AG09319 (cell line): ENCODE measurements at regions not wholly inside any gene's neighbourhood (a gene's known extent, or its start where the extent isn't known, plus 50 kb on each side); places are given as distances from the start of the nearest gene placed in this dataset.

Source experiments
- DNase-seq: peaks from one replicate; pipeline ENCODE4 v3.0.0-alpha.2; 2010; ENCODE audit warnings: low read depth; ENCODE audit errors: extremely low read depth
- TF ChIP-seq, protein P1 (sequence below): IDR thresholded peaks from 2 replicates; pipeline ENCODE4 v1.5.1; 2011; ENCODE audit warnings: low read depth, mild to moderate bottlenecking, inconsistent platforms, low read length, moderate library complexity

DNA sequence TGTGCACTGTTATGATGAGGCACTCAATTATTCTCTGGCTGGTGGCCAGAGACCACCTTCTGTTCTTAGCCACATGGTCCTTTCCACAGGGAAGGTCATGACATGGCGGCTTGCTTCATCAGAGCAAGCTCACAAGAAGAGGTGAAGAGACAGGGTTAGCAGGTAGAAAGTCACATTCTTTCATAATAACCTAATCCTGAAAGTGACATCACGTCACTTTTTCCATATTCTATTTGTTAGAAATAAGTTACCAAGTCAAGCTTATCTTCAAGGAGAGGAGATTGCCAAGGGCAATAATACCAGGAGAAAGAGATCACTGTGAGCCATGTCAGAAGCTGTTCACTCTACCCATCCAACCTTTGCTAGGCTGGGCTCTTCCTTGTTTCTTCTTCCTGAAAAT, 139.4 kb downstream of the OSR1 start:
- TF ChIP-seq, protein P1, sequence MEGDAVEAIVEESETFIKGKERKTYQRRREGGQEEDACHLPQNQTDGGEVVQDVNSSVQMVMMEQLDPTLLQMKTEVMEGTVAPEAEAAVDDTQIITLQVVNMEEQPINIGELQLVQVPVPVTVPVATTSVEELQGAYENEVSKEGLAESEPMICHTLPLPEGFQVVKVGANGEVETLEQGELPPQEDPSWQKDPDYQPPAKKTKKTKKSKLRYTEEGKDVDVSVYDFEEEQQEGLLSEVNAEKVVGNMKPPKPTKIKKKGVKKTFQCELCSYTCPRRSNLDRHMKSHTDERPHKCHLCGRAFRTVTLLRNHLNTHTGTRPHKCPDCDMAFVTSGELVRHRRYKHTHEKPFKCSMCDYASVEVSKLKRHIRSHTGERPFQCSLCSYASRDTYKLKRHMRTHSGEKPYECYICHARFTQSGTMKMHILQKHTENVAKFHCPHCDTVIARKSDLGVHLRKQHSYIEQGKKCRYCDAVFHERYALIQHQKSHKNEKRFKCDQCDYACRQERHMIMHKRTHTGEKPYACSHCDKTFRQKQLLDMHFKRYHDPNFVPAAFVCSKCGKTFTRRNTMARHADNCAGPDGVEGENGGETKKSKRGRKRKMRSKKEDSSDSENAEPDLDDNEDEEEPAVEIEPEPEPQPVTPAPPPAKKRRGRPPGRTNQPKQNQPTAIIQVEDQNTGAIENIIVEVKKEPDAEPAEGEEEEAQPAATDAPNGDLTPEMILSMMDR = no peak
- no peak for DNase-seq

DNA sequence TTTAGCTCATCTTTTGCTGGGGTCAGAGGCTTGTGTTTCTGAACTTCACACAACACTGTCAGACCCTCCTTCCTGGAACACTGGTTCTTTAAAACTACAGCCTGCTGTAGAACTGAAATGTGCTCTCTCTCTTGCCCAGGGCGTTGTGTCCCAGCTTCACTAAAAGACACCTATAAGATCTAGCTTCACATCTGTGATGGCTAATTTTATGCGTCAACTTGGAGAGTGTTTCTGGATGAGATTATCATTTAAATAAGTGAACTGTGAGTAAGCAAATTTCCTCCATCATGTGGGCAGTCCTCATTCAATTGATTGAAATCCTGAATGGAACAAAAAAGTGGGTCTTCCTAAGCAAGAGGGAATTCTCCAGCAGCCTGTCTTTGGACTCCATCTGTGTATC, 140.3 kb downstream of the OSR1 start:
- DNase-seq = no peak
- TF ChIP-seq, protein P1 = no peak

DNA sequence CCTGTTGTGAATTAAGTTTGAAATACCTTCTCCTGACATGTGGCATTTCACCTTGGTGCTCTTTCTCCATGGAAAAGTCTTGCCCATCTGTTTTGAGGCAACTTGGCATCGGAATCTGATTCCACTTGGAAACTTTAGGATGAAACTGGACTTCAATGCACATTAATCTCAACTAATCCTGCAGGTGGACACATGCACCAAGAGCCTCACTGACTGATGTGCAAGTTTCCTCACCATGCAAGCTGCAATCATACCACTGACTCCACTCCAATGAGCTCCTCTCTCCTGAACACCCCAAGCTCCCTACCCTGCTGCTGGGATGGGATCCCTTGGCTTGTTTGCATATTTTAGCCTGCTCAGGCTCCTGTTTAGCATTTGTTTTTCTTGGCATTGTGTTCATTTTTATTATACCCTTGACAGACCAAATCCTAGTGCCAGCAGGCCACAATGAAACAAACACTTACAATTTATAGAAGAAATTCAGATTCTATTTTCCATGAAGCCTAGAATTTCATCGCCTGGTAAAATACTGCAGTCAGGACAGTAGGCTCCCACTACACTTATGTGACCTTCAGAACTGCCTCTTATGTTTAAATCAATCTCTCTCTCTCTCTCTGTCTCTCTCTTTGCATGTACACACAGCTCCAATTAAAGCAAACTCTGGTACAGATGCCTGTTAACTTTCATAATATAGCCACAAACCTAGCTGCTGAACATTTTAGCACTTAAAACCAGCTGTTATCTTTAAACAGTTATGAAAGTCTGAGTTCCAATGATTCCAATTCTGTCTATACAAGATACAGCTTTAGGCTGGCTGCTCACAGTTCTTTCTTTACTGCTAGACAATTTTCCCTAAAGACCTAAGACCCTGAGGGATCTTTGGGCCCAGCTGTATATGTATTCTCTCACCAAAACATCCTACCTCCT, 141.5 kb downstream of the OSR1 start:
- TF ChIP-seq, protein P1 = no peak
- no peak for DNase-seq

DNA sequence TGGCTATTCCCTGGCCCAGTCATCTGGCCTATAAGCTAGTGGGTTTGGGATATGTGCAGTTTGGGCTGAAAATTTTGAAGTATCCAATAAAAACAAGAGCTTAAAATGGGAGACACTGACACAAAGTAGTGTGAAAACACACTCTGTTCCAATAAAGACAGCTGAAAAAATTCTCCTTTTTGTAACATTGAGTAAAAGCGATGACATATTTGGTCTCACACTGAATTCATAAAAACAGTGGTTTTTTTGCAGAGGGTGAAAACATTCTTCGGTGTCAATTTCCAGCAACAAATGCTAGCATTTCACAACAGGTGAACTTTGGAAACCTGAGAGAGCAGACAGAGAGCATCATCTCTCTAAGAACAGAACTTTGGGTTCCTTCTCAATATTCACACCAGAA, 142.2 kb downstream of the OSR1 start:
- no peak for DNase-seq
- TF ChIP-seq, protein P1 = no peak

DNA sequence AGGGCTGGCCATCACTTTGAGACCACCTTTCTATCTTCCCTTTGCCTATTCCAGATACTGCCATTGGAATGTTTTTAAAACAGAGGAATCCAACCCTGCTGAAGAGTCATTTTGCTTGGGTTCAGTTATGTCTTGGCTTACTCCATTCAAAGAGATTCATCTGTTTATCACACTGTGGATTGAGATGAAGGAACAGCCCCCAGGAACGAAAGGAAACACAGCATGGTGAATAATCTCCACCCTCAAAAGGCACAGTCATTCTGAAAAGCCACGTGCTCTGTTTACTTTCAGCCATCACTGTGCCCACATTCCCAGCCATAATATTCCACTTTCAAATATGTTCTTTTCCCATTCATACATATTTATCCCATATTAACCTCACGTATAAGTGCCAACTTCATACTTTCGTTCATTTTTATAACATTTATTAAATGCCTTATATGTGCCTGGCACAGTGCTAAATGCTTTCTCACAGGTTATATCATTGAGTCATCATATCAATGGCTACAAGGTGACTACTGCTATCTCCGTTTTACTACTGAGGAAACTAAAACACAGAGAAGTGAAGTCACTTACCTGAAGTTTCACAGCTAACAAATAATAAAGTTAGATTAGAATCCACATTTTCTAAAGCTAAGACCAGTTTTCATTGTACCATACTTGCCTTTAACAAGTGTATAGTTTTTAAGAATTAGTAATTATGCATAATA, 143.6 kb downstream of the OSR1 start:
- TF ChIP-seq, protein P1 = no peak
- DNase-seq = no peak

DNA sequence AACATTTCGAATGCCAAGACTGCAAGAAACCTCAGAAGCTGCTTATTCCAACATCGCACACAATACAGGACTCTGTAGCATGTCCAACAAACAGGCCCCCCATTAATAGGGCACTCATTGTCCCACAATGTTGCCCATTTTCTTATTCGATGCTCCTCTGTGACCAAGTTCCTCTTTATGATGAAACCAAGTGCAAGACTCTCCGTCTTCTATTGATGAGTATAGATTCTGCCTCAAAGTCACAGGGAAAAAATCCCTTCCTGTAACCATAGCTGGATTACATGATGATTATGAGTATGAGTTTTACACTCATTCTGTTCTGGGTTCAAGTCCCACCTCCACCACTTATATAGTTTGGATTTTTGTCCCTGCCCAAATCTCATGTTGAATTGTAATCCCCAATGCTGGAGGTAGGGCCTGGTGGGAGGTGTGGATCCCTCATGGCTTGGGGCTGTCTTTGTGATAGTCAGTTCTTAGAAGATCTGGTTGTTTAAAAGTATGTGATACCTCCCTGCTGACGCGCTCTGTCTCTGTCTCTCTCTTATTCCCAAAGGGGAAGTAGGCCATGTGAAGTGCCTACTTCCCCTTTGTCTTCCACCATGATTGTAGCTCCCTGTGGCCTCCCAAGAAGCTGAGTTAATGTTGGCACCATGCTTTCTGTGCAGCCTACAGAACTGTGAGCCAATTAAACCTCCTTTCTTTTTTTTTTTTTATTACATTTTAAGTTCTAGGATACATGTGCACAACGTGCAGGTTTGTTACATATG, 148.7 kb downstream of the OSR1 start:
- TF ChIP-seq, protein P1 = no peak
- DNase-seq = no peak
